Heart left ventricle (tissue), 16 donors: ENCODE measurements at regions not wholly inside any gene's neighbourhood (a gene's known extent, or its start where the extent isn't known, plus 50 kb on each side); places are given as distances from the start of the nearest gene placed in this dataset.

Source experiments
- ATAC-seq, 4 donors: fragments of 200-7000 bp; cut with Tn5 transposase; one replicate each; pipeline ENCODE4 v1.9.1; 2020 to 2022; ENCODE audit warnings: moderate library complexity in 4 of 4, mild to moderate bottlenecking in 3 of 4, moderate number of reproducible peaks in 1 of 4
- DNase-seq, 5 donors: peaks; one replicate each; pipeline ENCODE4 v3.0.0-alpha.2; 2020
- H3K27ac ChIP-seq, 12 donors: fragments of 200-600 bp; sonication (generic) in 4 of 12; one replicate each; pipeline versions ENCODE4 v1.5.0 to v1.8.0; 2016 to 2022; ENCODE audit warnings: mild to moderate bottlenecking in 2 of 12
- H3K27me3 ChIP-seq, 9 donors: fragments of 200-600 bp; sonication (generic) in 2 of 9; one replicate each; pipeline versions ENCODE4 v1.5.1 to v1.8.0; 2016 to 2022; ENCODE audit warnings: mild to moderate bottlenecking in 3 of 9
- H3K36me3 ChIP-seq, 9 donors: fragments of 200-600 bp; sonication (generic) in 2 of 9; one replicate each; pipeline versions ENCODE4 v1.5.0 to v1.8.0; 2018 to 2022; ENCODE audit warnings: mild to moderate bottlenecking in 2 of 9
- H3K4me1 ChIP-seq, 12 donors: fragments of 200-600 bp; sonication (generic) in 4 of 12; one replicate each; pipeline versions ENCODE4 v1.5.0 to v1.8.0; 2016 to 2022; ENCODE audit warnings: mild to moderate bottlenecking in 3 of 12
- H3K4me3 ChIP-seq, 12 donors: fragments of 200-600 bp; sonication (generic) in 4 of 12; one replicate each; pipeline versions ENCODE4 v1.5.0 to v1.8.0; 2017 to 2022; ENCODE audit warnings: mild to moderate bottlenecking in 9 of 12, moderate library complexity in 4 of 12
- H3K9me3 ChIP-seq, 12 donors: fragments of 200-600 bp; sonication (generic) in 4 of 12; one replicate each; pipeline versions ENCODE4 v1.5.0 to v1.8.0; 2016 to 2022; ENCODE audit warnings: mild to moderate bottlenecking in 1 of 12
- CTCF ChIP-seq, 12 donors: fragments of 200-600 bp; sonication (generic) in 4 of 12; IDR thresholded peaks; one replicate each; pipeline versions ENCODE4 v1.5.0 to v1.8.0; 2018 to 2022; ENCODE audit warnings: antibody characterized with exemption in 12 of 12, mild to moderate bottlenecking in 5 of 12
- POLR2A ChIP-seq, 2 donors: fragments of 450-650 bp; IDR thresholded peaks; one replicate each; pipeline ENCODE4 v1.6.1; 2017; ENCODE audit warnings: antibody characterized with exemption in 2 of 2, mild to moderate bottlenecking in 2 of 2, moderate library complexity in 2 of 2
- WGBS, 4 donors: extraction: QIAGEN DNeasy Blood & Tissue Kit in 2 of 4; methylation state at CpG; one replicate each; pipeline versions ENCODE4 v1.1.5 to v1.1.7; 2013 to 2018; 5-methylcytosine and 5-hydroxymethylcytosine counted together
- intact Hi-C, 10 donors: fragments of 100-400 bp; cut with DNase I; formaldehyde crosslinking; loops; one replicate each; pipeline versions ENCODE4 v1.11.1 to v1.14.2; 2022
- donor health status: ischemic (EF 13 %, LVEDD 7.1; RV severe dilation, severe dysfunction).
- donor health status: healthy with polysubstance abuse.
- donor health status: DM: no; HTN: yes; CAD: no.
- donor health status: DM: no; HTN: no; CAD: no.
- donor health status: ischemic (EF 25% LVEDD 6.9; RV normal size, moderate dysfunction).
- donor health status: ischemic (EF 25% LVEDD 5.7; RV mildly dilated, moderate dysfunction).
- donor health status: healthy.
- donor health status: DM: yes; HTN: yes; CAD: no.
- donor health status: ischemic (EF 35%, LVEDD 5.7; RV mildly dilated, moderate dysfunction).
- donor health status: nonischemic (EF 11% LVEDD 7.7; RV severe dilation, severe dysfunction).
- donor health status: DM: yes; HTN: yes; CAD: no.
- donor health status: PGD.
- donor health status: ischemic (EF 29% LVEDD 5.4; RV normal size, mild dysfunction).
- donor health status: nonischemic (EF 23%, LVEDD 6.1; RV moderate dilation, normal function).

DNA sequence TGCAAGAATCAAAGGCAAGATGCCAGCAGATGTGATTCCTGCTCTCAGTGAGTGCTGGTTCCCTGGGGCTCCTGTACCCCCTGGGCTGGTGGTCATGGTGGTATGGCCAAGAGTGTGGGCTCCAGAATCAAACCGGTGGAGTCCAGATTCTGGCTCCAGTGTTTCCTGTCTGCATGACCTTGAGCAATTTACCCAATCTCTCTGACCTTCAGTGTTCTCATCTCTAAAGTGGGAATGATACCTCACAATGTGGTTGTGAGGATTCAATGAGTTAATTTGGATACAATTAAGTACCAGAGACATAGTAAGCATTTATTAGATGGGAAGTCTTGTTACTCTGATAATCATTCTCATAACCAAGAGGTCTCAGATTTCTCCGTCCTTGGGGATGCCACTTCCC is 218.4 kb upstream of the JARID2 start:
- H3K27ac ChIP-seq = no peak overlapping the region
- ATAC-seq = no peak
- H3K27me3 ChIP-seq = no peaks in the 10 kb centered on the region
- no peak for DNase-seq
- 79 to 91% (median 85%) methylated on average over 2 of the region's 2 CpGs for WGBS, 4 donors
- no peaks in the 10 kb centered on the region for H3K36me3 ChIP-seq
- no peaks in the 10 kb centered on the region for H3K4me1 ChIP-seq
- peaks cover 0 to 6% (median 0%) of the 10 kb centered on the region in 12 donors for H3K9me3 ChIP-seq
- no peak overlapping the region for H3K4me3 ChIP-seq
- intact Hi-C loops = no loop called here
- no peak for TF ChIP-seq CTCF (IDR thresholded peaks at IDR 0.05)
- TF ChIP-seq POLR2A (IDR thresholded peaks at IDR 0.05) = no peak

DNA sequence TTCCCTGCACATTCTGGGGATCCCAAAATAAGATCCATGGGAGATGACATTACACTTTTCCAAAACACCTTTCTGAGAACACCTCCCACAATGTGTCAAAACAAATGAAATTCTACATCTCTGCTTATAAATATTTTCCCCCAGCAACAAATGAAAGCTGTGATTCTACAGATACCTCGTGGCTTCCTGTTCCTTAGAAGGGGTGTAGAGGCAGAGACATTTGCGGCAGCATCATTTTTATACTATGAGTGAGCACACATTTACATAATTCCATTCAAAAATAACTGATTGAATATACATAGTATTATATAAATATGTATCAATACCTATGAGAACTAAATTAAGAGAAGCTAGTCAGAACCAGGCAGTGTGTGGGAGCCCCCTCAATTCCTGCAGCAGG is 213.9 kb upstream of the JARID2 start:
- no peak for TF ChIP-seq POLR2A (IDR thresholded peaks at IDR 0.05)
- no peak for TF ChIP-seq CTCF (IDR thresholded peaks at IDR 0.05)
- DNase-seq = no peak
- no peak for ATAC-seq
- peaks cover 0 to 6% (median 0%) of the 10 kb centered on the region in 12 donors for H3K9me3 ChIP-seq
- peaks cover 0 to 5% (median 0%) of the 10 kb centered on the region in 12 donors for H3K4me1 ChIP-seq
- no peak overlapping the region for H3K4me3 ChIP-seq
- no peaks in the 10 kb centered on the region for H3K36me3 ChIP-seq
- 86 to 95% (median 89%) methylated on average over 2 of the region's 2 CpGs for WGBS, 4 donors
- H3K27ac ChIP-seq = no peak overlapping the region
- no peaks in the 10 kb centered on the region for H3K27me3 ChIP-seq
- intact Hi-C loops = no loop called here

GRCh38 chr6:15033850-15034203 is 212.0 kb upstream of the JARID2 start:
- Histone ChIP-seq H3K27ac (no peak overlapping the region), H3K4me1 (peaks cover 0 to 10% (median 0%) of the 10 kb centered on the region in 12 donors), H3K36me3 (no peaks in the 10 kb centered on the region), H3K9me3 (peaks cover 0 to 6% (median 0%) of the 10 kb centered on the region in 12 donors), H3K27me3 (no peaks in the 10 kb centered on the region), H3K4me3 (no peak overlapping the region)
- 85 to 87% (median 86%) methylated on average over 10 of the region's 10 CpGs for WGBS, 4 donors
- no peak for TF ChIP-seq CTCF (IDR thresholded peaks at IDR 0.05)
- TF ChIP-seq POLR2A (IDR thresholded peaks at IDR 0.05) = no peak
- ATAC-seq = no peak
- intact Hi-C loops = no loop called here
- DNase-seq = no peak

DNA sequence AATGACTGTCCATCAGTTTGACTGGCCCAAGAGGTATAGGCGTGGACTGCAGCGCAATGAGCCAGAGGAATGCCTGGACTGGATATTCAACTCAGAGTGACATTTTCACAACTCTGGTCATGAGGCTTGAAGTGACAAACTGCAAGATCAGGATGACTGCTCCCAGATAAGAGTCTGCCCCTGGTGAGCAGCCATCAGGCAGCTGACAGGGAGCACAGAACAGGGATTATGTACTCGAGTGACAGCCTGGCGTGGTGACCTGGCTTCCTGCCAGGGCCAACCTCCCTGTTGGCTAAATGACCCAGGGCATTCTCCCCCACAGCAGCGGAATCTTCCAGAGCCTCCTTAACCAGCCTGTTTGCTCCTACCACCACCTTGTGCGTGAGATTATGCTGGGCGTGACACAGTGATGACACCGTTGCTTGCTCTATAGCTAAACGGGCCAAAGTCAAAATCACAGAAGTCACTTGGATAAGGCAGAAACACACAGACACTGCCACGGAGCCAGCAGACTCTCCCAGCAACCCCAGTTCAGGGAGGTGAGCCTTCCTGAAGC is 209.1 kb upstream of the JARID2 start:
- 36 to 54% (median 43%) methylated on average over 9 to 10 of the region's 10 CpGs for WGBS, 4 donors
- no peaks in the 10 kb centered on the region for H3K9me3 ChIP-seq
- intact Hi-C loops = no loop called here
- ATAC-seq (peak; percentile 97 to 99 (median 98)), DNase-seq (peak; percentile 79 to 91 (median 87))
- peak overlapping the region in 10 of 12 donors; percentile 28 to 78 (median 62) for H3K27ac ChIP-seq
- TF ChIP-seq CTCF (IDR thresholded peaks at IDR 0.05) (no peak), POLR2A (IDR thresholded peaks at IDR 0.05) (no peak)
- H3K27me3 ChIP-seq = no peaks in the 10 kb centered on the region
- peaks cover 0 to 10% (median 0%) of the 10 kb centered on the region in 12 donors for H3K4me1 ChIP-seq
- peak overlapping the region in 3 of 12 donors; percentile 15 to 18 (median 15) for H3K4me3 ChIP-seq
- H3K36me3 ChIP-seq = no peaks in the 10 kb centered on the region
